ENCODE measurements at regions not wholly inside any gene's neighbourhood (a gene's known extent, or its start where the extent isn't known, plus 50 kb on each side); places are given as distances from the start of the nearest gene placed in this dataset.

DNA sequence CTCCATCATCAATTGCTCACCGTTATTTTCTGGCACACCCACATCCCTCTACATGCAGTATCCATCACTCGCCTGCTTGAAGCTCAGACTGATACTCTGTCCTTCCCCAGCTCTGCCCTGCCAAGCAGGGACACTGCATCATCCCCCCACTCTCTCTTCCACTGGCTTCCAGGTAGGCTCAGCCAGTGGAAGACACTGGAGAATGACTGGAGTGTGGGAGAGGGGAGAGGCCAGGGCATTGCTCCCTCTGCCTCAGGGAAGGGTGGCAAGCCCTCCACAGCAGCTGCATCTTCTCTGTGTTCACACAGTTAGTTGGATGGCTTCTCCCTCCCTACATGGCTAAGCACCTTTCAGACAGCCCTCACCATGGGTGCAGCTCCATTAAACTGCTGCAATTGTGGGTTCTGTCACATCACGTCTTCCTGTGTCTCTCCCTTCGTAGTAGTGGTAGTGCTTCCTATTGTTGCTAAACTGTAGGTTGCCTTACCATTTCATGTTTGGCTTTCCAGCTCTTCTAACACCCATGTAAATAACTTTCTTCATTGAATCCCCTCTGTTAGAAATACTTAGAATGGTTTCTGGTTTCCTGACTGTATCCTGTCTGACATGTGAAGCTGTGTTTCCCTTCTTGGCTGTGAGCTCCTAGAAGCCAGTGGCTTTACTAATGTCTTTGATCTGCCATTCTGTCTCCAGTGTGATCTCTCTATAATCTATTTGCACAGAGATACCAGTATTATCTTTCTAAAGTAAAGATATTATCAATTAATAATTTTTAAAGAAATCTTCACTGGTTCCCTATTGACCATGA, 483.7 kb upstream of the LRRN3 start:
- DNase-seq (ENCODE audit: low spot score) = no peak

DNA sequence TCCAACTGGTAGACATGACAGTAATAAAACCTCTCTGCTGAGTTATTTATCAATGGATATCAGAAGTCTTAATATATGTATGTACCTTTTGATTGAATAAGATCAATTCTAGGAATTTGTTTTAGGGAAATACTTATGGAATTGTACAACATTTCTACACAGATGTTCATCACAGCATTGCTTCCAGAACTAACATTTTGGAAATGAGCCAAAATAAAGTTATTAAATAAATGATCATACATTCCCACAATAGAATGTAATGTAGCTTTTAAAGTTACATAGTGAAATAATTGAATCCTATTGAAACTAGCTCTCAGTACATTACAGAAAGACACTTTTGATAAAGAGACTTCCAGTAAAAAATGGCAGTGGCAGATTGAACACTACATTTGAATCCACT, 481.6 kb upstream of the LRRN3 start:
- DNase-seq (ENCODE audit: low spot score) = no peak

- DNase-seq (ENCODE audit: low spot score) = no peak
Measured at GRCh38 chr7:110612680-110613079, 478.2 kb upstream of the LRRN3 start.
